WTC11 (cell line): ENCODE measurements at regions not wholly inside any gene's neighbourhood (a gene's known extent, or its start where the extent isn't known, plus 50 kb on each side); places are given as distances from the start of the nearest gene placed in this dataset.

Experiments
- ATAC-seq: fragments of 200-7000 bp; cut with Tn5 transposase; 2 replicates; pipeline ENCODE4 v1.10.0; 2021; ENCODE audit warnings: mild to moderate bottlenecking, moderate library complexity
- CTCF ChIA-PET: fragments of 300-600 bp; sonication (Branson Sonifier 250); formaldehyde crosslinking; loops from one replicate; lab custom pipeline; 2021; ENCODE audit warnings: antibody characterized with exemption; lab: Charles Lee
- POLR2A ChIA-PET: fragments of 350-600 bp; sonication (Branson Sonifier 250); formaldehyde crosslinking; loops from one replicate; lab custom pipeline; 2021; ENCODE audit warnings: antibody characterized with exemption; lab: Charles Lee
- DNase-seq: peaks from one replicate; pipeline ENCODE4 v3.0.0; 2021; ENCODE audit warnings: low spot score
- H3K27ac Mint-ChIP-seq: 2 replicates; pipeline ENCODE4 v1.8.0; 2021; ENCODE audit warnings: mixed read lengths
- H3K27me3 Mint-ChIP-seq: 2 replicates; pipeline ENCODE4 v1.8.0; 2021; ENCODE audit warnings: low read depth, mild to moderate bottlenecking, moderate library complexity, mixed read lengths
- H3K36me3 Mint-ChIP-seq: 2 replicates; pipeline ENCODE4 v1.8.0; 2021; ENCODE audit warnings: mixed read lengths
- H3K4me1 Mint-ChIP-seq: 2 replicates; pipeline ENCODE4 v1.8.0; 2022; ENCODE audit warnings: mixed read lengths
- H3K4me3 Mint-ChIP-seq: 2 replicates; pipeline ENCODE4 v1.8.0; 2021; ENCODE audit warnings: mild to moderate bottlenecking, moderate library complexity, mixed read lengths
- H3K9me3 Mint-ChIP-seq: 2 replicates; pipeline ENCODE4 v1.8.0; 2021; ENCODE audit warnings: mixed read lengths
- EMX1 ChIP-seq: fragments of 250-450 bp; sonication (Bioruptor Pico); IDR thresholded peaks from 2 replicates; pipeline ENCODE4 v1.8.0; 2021; ENCODE audit warnings: mild to moderate bottlenecking
- FOXP1 ChIP-seq: sonication (generic); formaldehyde crosslinking; IDR thresholded peaks from 2 replicates; pipeline ENCODE4 v1.8.0; 2022; ENCODE audit warnings: missing genetic modification reagents, mild to moderate bottlenecking, moderate library complexity, borderline replicate concordance
- GABPB1 ChIP-seq: sonication (generic); formaldehyde crosslinking; IDR thresholded peaks from 2 replicates; pipeline ENCODE4 v1.8.1; 2023; ENCODE audit warnings: mild to moderate bottlenecking, missing genetic modification reagents
- GRHL2 ChIP-seq: fragments of 250-450 bp; sonication (Bioruptor Pico); IDR thresholded peaks from 2 replicates; pipeline ENCODE4 v1.8.0; 2022; ENCODE audit warnings: mild to moderate bottlenecking, moderate library complexity; ENCODE audit not compliant: insufficient replicate concordance, severe bottlenecking
- KAT7 ChIP-seq: sonication (generic); formaldehyde crosslinking; IDR thresholded peaks from 2 replicates; pipeline ENCODE4 v1.8.1; 2023; ENCODE audit warnings: missing genetic modification reagents, mild to moderate bottlenecking, borderline replicate concordance
- MYBL2 ChIP-seq: sonication (generic); formaldehyde crosslinking; IDR thresholded peaks from 2 replicates; pipeline ENCODE4 v1.8.1; 2023; ENCODE audit warnings: mild to moderate bottlenecking, moderate library complexity, missing genetic modification reagents
- NFATC4 ChIP-seq: fragments of 250-450 bp; sonication (Bioruptor Pico); IDR thresholded peaks from 2 replicates; pipeline ENCODE4 v1.9.0; 2021; ENCODE audit warnings: mild to moderate bottlenecking
- NR2C2 ChIP-seq: sonication (generic); formaldehyde crosslinking; IDR thresholded peaks from 2 replicates; pipeline ENCODE4 v1.8.0; 2022; ENCODE audit warnings: mild to moderate bottlenecking, missing genetic modification reagents
- TCF7 ChIP-seq: sonication (generic); formaldehyde crosslinking; IDR thresholded peaks from 2 replicates; pipeline ENCODE4 v1.8.0; 2022; ENCODE audit warnings: mild to moderate bottlenecking, low read depth, missing genetic modification reagents, moderate library complexity
- ZNF138 ChIP-seq: sonication (generic); formaldehyde crosslinking; conservative IDR thresholded peaks from 2 replicates; pipeline ENCODE4 v1.8.1; 2022; ENCODE audit warnings: mild to moderate bottlenecking, moderate library complexity, missing genetic modification reagents
- ZNF232 ChIP-seq: sonication (generic); formaldehyde crosslinking; IDR thresholded peaks from 2 replicates; pipeline ENCODE4 v1.8.0; 2022; ENCODE audit warnings: mild to moderate bottlenecking, missing genetic modification reagents
- ZNF423 ChIP-seq: fragments of 250-450 bp; sonication (Bioruptor Pico); IDR thresholded peaks from 2 replicates; pipeline ENCODE4 v2.1.2; 2022; ENCODE audit warnings: mild to moderate bottlenecking, moderate library complexity
- ZNF671 ChIP-seq: fragments of 250-450 bp; sonication (Bioruptor Pico); IDR thresholded peaks from 2 replicates; pipeline ENCODE4 v1.8.0; 2021; ENCODE audit warnings: mild to moderate bottlenecking
- TF ChIP-seq, protein P1 (sequence below): sonication (generic); formaldehyde crosslinking; IDR thresholded peaks from 2 replicates; pipeline ENCODE4 v1.8.0; 2022; ENCODE audit warnings: mild to moderate bottlenecking, missing genetic modification reagents
- TF ChIP-seq, protein P2 (sequence below): sonication (generic); formaldehyde crosslinking; IDR thresholded peaks from 2 replicates; pipeline ENCODE4 v1.8.1; 2022; ENCODE audit warnings: mild to moderate bottlenecking, missing genetic modification reagents, moderate library complexity, borderline replicate concordance
- TF ChIP-seq, protein P3 (sequence below): fragments of 250-450 bp; sonication (Bioruptor Pico); IDR thresholded peaks from 2 replicates; pipeline ENCODE4 v1.9.0; 2021; ENCODE audit warnings: mild to moderate bottlenecking
- TF ChIP-seq, protein P4 (sequence below): sonication (generic); formaldehyde crosslinking; IDR thresholded peaks from 2 replicates; pipeline ENCODE4 v1.8.0; 2022; ENCODE audit warnings: missing genetic modification reagents
- TF ChIP-seq, protein P5 (sequence below): sonication (generic); formaldehyde crosslinking; IDR thresholded peaks from 2 replicates; pipeline ENCODE4 v1.8.1; 2022; ENCODE audit warnings: missing genetic modification reagents, borderline replicate concordance
- TF ChIP-seq, protein P6 (sequence below): sonication (generic); formaldehyde crosslinking; IDR thresholded peaks from 2 replicates; pipeline ENCODE4 v1.8.0; 2023; ENCODE audit warnings: missing genetic modification reagents
- TF ChIP-seq, protein P7 (sequence below): sonication (generic); formaldehyde crosslinking; IDR thresholded peaks from 2 replicates; pipeline ENCODE4 v1.8.0; 2022; ENCODE audit warnings: mild to moderate bottlenecking, missing genetic modification reagents

DNA sequence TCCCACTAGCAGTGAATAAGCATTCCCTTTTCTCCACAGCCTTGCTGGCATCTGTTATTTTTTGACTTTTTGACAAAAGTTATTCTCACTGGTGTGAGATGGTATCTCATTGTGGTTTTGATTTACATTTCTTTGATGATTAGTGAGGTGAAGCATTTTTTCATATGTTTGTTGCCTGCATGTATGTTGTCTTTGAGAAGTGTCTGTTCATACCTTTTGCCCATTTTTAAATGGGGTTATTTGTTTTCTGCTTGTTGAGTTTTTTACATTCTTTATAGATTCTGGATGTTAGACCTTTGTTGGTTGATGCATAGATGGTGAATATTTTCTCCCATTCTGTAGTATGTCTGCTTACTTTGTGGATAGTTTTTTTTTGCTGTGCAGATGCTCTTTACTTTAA is 171.7 kb downstream of the SREK1 start (continued):
- TF ChIP-seq, protein P1, sequence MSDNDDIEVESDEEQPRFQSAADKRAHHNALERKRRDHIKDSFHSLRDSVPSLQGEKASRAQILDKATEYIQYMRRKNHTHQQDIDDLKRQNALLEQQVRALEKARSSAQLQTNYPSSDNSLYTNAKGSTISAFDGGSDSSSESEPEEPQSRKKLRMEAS (CRISPR knock-in tag): no peak
- TF ChIP-seq, protein P2, sequence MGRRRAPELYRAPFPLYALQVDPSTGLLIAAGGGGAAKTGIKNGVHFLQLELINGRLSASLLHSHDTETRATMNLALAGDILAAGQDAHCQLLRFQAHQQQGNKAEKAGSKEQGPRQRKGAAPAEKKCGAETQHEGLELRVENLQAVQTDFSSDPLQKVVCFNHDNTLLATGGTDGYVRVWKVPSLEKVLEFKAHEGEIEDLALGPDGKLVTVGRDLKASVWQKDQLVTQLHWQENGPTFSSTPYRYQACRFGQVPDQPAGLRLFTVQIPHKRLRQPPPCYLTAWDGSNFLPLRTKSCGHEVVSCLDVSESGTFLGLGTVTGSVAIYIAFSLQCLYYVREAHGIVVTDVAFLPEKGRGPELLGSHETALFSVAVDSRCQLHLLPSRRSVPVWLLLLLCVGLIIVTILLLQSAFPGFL: no peak

DNA sequence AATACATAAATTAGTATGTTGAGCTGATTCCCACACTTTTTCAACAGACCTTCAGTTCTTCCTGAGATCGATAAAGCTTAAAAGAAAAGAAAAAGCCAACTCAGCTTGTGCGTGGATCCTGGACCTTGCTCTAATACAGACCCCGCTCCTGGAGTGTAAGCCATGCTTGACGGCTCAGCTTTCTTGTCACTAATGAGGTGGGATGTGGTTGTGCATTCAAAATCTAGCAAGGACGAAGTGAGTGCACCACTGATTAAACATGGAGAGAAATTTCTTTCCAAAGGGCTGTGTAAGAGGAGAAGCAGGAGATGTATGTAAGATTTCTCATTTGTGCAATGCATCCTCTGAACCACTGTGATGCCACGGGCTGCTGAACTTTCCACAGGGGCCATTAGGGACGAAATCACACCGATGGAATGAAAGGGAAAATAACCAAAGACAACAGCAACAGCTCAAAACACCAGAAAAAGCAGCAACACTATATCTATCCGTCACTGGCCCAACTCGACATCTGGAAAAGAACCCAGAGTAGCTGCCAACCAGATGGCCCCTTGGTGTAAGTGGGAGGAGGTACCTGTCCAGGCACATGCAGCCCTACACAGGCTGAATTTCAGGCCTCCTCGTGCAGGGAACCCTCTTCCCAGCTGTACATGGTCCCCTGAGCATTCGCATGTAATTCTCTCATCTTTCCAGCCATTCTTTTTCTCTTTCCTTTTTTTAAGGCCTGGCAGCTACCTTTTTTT is 178.9 kb downstream of the SREK1 start:
- Mint-ChIP-seq H3K36me3 (no peaks in the 10 kb centered on the region), H3K27me3 (no peaks in the 10 kb centered on the region), H3K4me1 (0 out of 2 replicates have a peak, but pooled peaks cover 2% of the 10 kb centered on the region), H3K27ac (no peak overlapping the region), H3K4me3 (no peak overlapping the region), H3K9me3 (peaks cover 6% of the 10 kb centered on the region)
- TF ChIP-seq, protein P3, sequence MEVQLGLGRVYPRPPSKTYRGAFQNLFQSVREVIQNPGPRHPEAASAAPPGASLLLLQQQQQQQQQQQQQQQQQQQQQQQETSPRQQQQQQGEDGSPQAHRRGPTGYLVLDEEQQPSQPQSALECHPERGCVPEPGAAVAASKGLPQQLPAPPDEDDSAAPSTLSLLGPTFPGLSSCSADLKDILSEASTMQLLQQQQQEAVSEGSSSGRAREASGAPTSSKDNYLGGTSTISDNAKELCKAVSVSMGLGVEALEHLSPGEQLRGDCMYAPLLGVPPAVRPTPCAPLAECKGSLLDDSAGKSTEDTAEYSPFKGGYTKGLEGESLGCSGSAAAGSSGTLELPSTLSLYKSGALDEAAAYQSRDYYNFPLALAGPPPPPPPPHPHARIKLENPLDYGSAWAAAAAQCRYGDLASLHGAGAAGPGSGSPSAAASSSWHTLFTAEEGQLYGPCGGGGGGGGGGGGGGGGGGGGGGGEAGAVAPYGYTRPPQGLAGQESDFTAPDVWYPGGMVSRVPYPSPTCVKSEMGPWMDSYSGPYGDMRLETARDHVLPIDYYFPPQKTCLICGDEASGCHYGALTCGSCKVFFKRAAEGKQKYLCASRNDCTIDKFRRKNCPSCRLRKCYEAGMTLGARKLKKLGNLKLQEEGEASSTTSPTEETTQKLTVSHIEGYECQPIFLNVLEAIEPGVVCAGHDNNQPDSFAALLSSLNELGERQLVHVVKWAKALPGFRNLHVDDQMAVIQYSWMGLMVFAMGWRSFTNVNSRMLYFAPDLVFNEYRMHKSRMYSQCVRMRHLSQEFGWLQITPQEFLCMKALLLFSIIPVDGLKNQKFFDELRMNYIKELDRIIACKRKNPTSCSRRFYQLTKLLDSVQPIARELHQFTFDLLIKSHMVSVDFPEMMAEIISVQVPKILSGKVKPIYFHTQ (CRISPR knock-in tag): no peak
- TF ChIP-seq EMX1 (CRISPR knock-in tag) (no peak), NFATC4 (CRISPR knock-in tag) (no peak), GABPB1 (CRISPR knock-in tag) (no peak), ZNF232 (no peak), ZNF671 (CRISPR knock-in tag) (no peak), GRHL2 (CRISPR knock-in tag) (no peak), FOXP1 (CRISPR knock-in tag) (no peak), TCF7 (no peak), ZNF138 (no peak), ZNF423 (no peak), MYBL2 (no peak), NR2C2 (CRISPR knock-in tag) (no peak), KAT7 (CRISPR knock-in tag) (no peak)
- TF ChIP-seq, protein P4, sequence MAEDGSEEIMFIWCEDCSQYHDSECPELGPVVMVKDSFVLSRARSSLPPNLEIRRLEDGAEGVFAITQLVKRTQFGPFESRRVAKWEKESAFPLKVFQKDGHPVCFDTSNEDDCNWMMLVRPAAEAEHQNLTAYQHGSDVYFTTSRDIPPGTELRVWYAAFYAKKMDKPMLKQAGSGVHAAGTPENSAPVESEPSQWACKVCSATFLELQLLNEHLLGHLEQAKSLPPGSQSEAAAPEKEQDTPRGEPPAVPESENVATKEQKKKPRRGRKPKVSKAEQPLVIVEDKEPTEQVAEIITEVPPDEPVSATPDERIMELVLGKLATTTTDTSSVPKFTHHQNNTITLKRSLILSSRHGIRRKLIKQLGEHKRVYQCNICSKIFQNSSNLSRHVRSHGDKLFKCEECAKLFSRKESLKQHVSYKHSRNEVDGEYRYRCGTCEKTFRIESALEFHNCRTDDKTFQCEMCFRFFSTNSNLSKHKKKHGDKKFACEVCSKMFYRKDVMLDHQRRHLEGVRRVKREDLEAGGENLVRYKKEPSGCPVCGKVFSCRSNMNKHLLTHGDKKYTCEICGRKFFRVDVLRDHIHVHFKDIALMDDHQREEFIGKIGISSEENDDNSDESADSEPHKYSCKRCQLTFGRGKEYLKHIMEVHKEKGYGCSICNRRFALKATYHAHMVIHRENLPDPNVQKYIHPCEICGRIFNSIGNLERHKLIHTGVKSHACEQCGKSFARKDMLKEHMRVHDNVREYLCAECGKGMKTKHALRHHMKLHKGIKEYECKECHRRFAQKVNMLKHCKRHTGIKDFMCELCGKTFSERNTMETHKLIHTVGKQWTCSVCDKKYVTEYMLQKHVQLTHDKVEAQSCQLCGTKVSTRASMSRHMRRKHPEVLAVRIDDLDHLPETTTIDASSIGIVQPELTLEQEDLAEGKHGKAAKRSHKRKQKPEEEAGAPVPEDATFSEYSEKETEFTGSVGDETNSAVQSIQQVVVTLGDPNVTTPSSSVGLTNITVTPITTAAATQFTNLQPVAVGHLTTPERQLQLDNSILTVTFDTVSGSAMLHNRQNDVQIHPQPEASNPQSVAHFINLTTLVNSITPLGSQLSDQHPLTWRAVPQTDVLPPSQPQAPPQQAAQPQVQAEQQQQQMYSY (CRISPR knock-in tag): no peak
- TF ChIP-seq, protein P5, sequence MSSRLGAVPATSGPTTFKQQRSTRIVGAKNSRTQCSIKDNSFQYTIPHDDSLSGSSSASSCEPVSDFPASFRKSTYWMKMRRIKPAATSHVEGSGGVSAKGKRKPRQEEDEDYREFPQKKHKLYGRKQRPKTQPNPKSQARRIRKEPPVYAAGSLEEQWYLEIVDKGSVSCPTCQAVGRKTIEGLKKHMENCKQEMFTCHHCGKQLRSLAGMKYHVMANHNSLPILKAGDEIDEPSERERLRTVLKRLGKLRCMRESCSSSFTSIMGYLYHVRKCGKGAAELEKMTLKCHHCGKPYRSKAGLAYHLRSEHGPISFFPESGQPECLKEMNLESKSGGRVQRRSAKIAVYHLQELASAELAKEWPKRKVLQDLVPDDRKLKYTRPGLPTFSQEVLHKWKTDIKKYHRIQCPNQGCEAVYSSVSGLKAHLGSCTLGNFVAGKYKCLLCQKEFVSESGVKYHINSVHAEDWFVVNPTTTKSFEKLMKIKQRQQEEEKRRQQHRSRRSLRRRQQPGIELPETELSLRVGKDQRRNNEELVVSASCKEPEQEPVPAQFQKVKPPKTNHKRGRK: no peak
- TF ChIP-seq, protein P6, sequence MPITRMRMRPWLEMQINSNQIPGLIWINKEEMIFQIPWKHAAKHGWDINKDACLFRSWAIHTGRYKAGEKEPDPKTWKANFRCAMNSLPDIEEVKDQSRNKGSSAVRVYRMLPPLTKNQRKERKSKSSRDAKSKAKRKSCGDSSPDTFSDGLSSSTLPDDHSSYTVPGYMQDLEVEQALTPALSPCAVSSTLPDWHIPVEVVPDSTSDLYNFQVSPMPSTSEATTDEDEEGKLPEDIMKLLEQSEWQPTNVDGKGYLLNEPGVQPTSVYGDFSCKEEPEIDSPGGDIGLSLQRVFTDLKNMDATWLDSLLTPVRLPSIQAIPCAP: no peak
- TF ChIP-seq, protein P7, sequence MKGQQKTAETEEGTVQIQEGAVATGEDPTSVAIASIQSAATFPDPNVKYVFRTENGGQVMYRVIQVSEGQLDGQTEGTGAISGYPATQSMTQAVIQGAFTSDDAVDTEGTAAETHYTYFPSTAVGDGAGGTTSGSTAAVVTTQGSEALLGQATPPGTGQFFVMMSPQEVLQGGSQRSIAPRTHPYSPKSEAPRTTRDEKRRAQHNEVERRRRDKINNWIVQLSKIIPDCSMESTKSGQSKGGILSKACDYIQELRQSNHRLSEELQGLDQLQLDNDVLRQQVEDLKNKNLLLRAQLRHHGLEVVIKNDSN (CRISPR knock-in tag): no peak
- DNase-seq (no peak), ATAC-seq (no peak)
- ChIA-PET CTCF (interaction anchor here (0.6 to 3.7 kb wide), 5 partner anchors 15 to 886 kb away, joined by 3 to 18 read pairs (median 3); no protein-coding TSS in a partner anchor), POLR2A (interaction anchor here (0.7 kb wide), 1 partner anchor 154 kb away, joined by 5 read pairs; no protein-coding TSS in a partner anchor)
